Fibroblast of mammary gland (primary cell): ENCODE measurements at regions not wholly inside any gene's neighbourhood (a gene's known extent, or its start where the extent isn't known, plus 50 kb on each side); places are given as distances from the start of the nearest gene placed in this dataset.

Source experiments
- DNase-seq: peaks from one replicate; pipeline ENCODE4 v3.0.0-alpha.2; 2010; ENCODE audit warnings: low read depth
- H3K4me3 ChIP-seq: 2 replicates; pipeline ENCODE4 v1.5.1; 2011; ENCODE audit warnings: low read depth, mild to moderate bottlenecking, low read length, moderate library complexity; ENCODE audit not compliant: control insufficient read depth
- CTCF ChIP-seq: conservative IDR thresholded peaks from 2 replicates; pipeline ENCODE4 v1.5.1; 2011; ENCODE audit warnings: low read depth, low read length, inconsistent platforms; ENCODE audit not compliant: control insufficient read depth, insufficient read depth

GRCh38 chr6:126195625-126196236 is 144.2 kb upstream of the CENPW start:
- DNase-seq: no peak
- no peak for TF ChIP-seq CTCF
- H3K4me3 ChIP-seq: no peak overlapping the region

- TF ChIP-seq CTCF: no peak
- no peak overlapping the region for H3K4me3 ChIP-seq
These were observed 141.3 kb upstream of the CENPW start for GRCh38 chr6:126198631-126199030.

GRCh38 chr6:126199466-126199865 is 140.4 kb upstream of the CENPW start:
- TF ChIP-seq CTCF: no peak
- no peak overlapping the region for H3K4me3 ChIP-seq
- no peak for DNase-seq

More at GRCh38 chr6:126198631-126199030, 141.3 kb upstream of the CENPW start:
- no peak for DNase-seq

GRCh38 chr6:126202707-126203106 is 137.2 kb upstream of the CENPW start:
- no peak for TF ChIP-seq CTCF
- no peak overlapping the region for H3K4me3 ChIP-seq
- no peak for DNase-seq

GRCh38 chr6:126204126-126204525 is 135.8 kb upstream of the CENPW start:
- no peak overlapping the region for H3K4me3 ChIP-seq
- DNase-seq: no peak
- TF ChIP-seq CTCF: no peak

- TF ChIP-seq CTCF: no peak
- no peak overlapping the region for H3K4me3 ChIP-seq
- no peak for DNase-seq
These were observed 135.3 kb upstream of the CENPW start for GRCh38 chr6:126204598-126204997.

GRCh38 chr6:126206504-126207246 is 133.2 kb upstream of the CENPW start:
- no peak for DNase-seq
- no peak for TF ChIP-seq CTCF
- H3K4me3 ChIP-seq: no peak overlapping the region
